NCI-H1105 (cell line): ENCODE measurements at regions not wholly inside any gene's neighbourhood (a gene's known extent, or its start where the extent isn't known, plus 50 kb on each side); places are given as distances from the start of the nearest gene placed in this dataset.

Experiments
- DNase-seq: peaks from one replicate; lab custom pipeline; 2025; lab: John Stamatoyannopoulos, UW

- no peak for DNase-seq
Observed at GRCh38 chr2:234768608-234769196, 183.1 kb upstream of the SH3BP4 start.

GRCh38 chr2:234765279-234765678, 186.5 kb upstream of the SH3BP4 start:
- DNase-seq = no peak

GRCh38 chr2:234764372-234764771, 187.4 kb upstream of the SH3BP4 start:
- no peak for DNase-seq

GRCh38 chr2:234763002-234763873, 188.6 kb upstream of the SH3BP4 start:
- no peak for DNase-seq

GRCh38 chr2:234761910-234762309, 189.9 kb upstream of the SH3BP4 start:
- no peak for DNase-seq

- no peak for DNase-seq
Observed at GRCh38 chr2:234754126-234754525, 197.7 kb upstream of the SH3BP4 start.

GRCh38 chr2:234753701-234754100, 198.1 kb upstream of the SH3BP4 start:
- DNase-seq = no peak

- no peak for DNase-seq
Observed at GRCh38 chr2:234752966-234753365, 198.9 kb upstream of the SH3BP4 start.

GRCh38 chr2:234751275-234751973, 200.4 kb upstream of the SH3BP4 start:
- peak; percentile 11 for DNase-seq

- no peak for DNase-seq
Observed at GRCh38 chr2:234747833-234748559, 203.8 kb upstream of the SH3BP4 start.

GRCh38 chr2:234747032-234747431, 204.8 kb upstream of the SH3BP4 start:
- no peak for DNase-seq

GRCh38 chr2:234745347-234745746, 206.5 kb upstream of the SH3BP4 start:
- no peak for DNase-seq

GRCh38 chr2:234741976-234742375, 209.8 kb upstream of the SH3BP4 start:
- no peak for DNase-seq

GRCh38 chr2:234739061-234739460, 212.8 kb upstream of the SH3BP4 start:
- DNase-seq = no peak

- no peak for DNase-seq
Observed at GRCh38 chr2:234735829-234736228, 216.0 kb upstream of the SH3BP4 start.

- DNase-seq = no peak
Observed at GRCh38 chr2:234733795-234734600, 217.8 kb upstream of the SH3BP4 start.

- no peak for DNase-seq
Observed at GRCh38 chr2:234733093-234733489, 218.7 kb upstream of the SH3BP4 start.

GRCh38 chr2:234732404-234733092, 219.3 kb upstream of the SH3BP4 start:
- no peak for DNase-seq

GRCh38 chr2:234731236-234731635, 220.6 kb upstream of the SH3BP4 start:
- no peak for DNase-seq

GRCh38 chr2:234730066-234730640, 221.7 kb upstream of the SH3BP4 start:
- no peak for DNase-seq
